ENCODE measurements at regions not wholly inside any gene's neighbourhood (a gene's known extent, or its start where the extent isn't known, plus 50 kb on each side); places are given as distances from the start of the nearest gene placed in this dataset.

DNA sequence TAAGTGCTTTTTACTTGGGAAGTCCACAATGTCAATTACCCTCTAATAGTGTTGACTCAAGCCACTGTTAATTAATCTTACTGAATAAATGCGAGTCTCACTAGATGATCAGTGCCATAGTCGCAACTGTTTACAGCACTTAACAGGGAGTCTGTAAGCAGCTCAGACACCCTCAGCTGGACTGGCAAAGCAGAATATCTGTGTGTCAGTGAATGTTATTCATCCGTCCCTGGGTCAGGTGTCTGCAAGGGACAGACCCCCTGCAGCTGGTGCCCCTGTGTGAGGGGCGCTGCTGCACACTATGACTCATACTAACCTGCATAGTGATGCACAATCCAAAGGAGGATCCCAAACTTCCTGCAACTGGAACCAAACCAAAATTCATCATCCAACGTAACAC, 306.5 kb downstream of the HHIPL2 start:
- TF ChIP-seq ZBTB20 (tag by site-specific recombination; IDR thresholded peaks at IDR 0.05) = no peak
- TF ChIP-seq, protein P1, sequence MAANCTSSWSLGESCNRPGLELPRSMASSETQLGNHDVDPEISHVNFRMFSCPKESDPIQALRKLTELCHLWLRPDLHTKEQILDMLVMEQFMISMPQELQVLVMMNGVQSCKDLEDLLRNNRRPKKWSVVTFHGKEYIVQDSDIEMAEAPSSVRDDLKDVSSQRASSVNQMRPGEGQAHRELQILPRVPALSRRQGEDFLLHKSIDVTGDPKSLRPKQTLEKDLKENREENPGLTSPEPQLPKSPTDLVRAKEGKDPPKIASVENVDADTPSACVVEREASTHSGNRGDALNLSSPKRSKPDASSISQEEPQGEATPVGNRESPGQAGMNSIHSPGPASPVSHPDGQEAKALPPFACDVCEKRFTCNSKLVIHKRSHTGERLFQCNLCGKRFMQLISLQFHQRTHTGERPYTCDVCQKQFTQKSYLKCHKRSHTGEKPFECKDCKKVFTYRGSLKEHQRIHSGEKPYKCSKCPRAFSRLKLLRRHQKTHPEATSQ (tag by site-specific recombination; IDR thresholded peaks at IDR 0.05) = no peak
- TF ChIP-seq, protein P2, sequence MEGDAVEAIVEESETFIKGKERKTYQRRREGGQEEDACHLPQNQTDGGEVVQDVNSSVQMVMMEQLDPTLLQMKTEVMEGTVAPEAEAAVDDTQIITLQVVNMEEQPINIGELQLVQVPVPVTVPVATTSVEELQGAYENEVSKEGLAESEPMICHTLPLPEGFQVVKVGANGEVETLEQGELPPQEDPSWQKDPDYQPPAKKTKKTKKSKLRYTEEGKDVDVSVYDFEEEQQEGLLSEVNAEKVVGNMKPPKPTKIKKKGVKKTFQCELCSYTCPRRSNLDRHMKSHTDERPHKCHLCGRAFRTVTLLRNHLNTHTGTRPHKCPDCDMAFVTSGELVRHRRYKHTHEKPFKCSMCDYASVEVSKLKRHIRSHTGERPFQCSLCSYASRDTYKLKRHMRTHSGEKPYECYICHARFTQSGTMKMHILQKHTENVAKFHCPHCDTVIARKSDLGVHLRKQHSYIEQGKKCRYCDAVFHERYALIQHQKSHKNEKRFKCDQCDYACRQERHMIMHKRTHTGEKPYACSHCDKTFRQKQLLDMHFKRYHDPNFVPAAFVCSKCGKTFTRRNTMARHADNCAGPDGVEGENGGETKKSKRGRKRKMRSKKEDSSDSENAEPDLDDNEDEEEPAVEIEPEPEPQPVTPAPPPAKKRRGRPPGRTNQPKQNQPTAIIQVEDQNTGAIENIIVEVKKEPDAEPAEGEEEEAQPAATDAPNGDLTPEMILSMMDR (tag by site-specific recombination; IDR thresholded peaks at IDR 0.05) = no peak
- TF ChIP-seq ZNF132 (tag by site-specific recombination; IDR thresholded peaks at IDR 0.05; ENCODE audit: borderline replicate concordance) = no peak

All from HEK293 (cell line).